Activated naive CD4-positive, alpha-beta T cell treated with Interleukin-2 at 50 U/mL for 16 hours (primary cell): ENCODE measurements at regions not wholly inside any gene's neighbourhood (a gene's known extent, or its start where the extent isn't known, plus 50 kb on each side); places are given as distances from the start of the nearest gene placed in this dataset.

Source experiments
- DNase-seq: peaks from one replicate; pipeline ENCODE4 v3.0.0-alpha.2; 2020

DNA sequence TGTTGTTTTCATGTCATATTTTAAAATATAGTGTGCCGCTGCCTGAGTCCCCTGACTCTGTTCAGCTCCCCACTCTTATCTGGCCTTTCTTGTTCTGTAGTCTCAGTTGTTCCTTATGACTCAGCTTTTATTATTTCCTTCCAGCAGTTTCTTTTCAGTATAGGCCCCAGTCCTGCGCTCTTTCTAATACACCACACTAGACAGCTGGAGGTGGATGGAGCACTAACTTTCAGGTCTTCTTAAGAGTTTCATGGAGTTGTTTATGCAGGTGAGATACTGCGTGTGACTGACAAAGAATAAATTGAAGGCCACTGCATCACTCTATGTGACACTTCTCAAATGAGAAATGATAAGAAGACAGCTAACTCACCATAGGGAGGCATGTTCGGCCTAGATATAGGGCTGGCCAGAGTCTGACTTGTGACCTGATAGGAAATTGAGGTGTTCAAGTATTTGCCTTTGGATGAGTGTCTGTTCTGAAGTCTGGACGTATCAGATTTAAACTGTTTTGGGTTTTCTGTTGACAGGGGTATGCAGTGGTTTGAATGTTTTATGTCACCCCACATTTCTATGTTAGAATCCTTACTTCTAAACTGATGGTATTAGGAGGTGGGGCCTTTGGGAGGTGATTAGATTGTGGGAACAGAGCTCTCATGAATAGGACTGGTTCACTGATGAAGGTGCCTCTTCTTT is 60.8 kb upstream of the CLMN start:
- DNase-seq, result no peak

DNA sequence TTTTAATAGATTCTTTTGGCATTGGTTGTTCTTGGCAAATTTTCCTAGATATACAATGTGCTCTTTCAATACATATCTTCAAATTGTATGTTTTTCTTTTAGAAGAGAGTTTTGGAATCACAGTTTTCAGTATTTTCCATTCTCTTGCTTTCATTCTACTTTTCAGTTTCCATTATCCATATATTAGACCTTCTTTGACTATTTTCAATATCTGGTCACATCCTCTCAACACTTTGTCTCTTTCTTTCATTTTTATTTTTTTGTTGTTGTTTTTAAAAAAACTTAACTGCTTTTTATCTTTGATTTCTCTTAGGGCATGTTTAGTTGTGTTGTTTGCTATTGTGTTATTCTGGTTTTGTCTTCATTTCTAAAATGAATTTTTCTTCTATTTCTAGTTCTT is 59.9 kb upstream of the CLMN start:
- DNase-seq, result no peak

GRCh38 chr14:95375539-95376109 is 55.9 kb upstream of the CLMN start:
- DNase-seq, result no peak

GRCh38 chr14:95374239-95374997 is 54.7 kb upstream of the CLMN start:
- DNase-seq, result no peak

GRCh38 chr14:95370076-95370475 is 50.4 kb upstream of the CLMN start:
- no peak for DNase-seq
